Hippocampal formation (tissue), 2 donors: ENCODE measurements at regions not wholly inside any gene's neighbourhood (a gene's known extent, or its start where the extent isn't known, plus 50 kb on each side); places are given as distances from the start of the nearest gene placed in this dataset.
"Not testable (repeated sequence)": the region's sequence is repeated elsewhere in the genome, so short reads cannot be mapped to it uniquely, and the experiment has no call there.

Experiments
- DNase-seq, 2 donors: peaks; one replicate each; lab custom pipeline; 2025; lab: John Stamatoyannopoulos, UW

DNA sequence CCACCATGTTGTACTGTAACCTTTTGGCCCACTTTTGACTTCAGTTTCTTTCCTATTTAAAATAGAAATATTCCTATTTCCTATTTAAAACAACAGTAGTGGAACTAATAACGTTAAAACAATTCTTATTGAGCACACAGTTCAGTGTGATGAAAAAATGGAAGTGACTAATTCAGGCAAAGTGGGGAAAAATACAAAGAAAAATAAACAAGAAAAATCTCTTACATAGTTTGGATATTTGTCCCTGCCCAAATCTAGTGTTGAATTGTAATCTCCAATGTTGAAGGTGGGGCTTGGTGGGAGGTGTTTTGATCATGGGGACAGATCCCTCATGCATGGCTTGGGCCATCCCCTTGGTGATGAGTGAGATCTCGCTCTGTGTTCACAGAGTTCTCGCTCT, 198.1 kb upstream of the CPHXL start:
- DNase-seq, result no peak

DNA sequence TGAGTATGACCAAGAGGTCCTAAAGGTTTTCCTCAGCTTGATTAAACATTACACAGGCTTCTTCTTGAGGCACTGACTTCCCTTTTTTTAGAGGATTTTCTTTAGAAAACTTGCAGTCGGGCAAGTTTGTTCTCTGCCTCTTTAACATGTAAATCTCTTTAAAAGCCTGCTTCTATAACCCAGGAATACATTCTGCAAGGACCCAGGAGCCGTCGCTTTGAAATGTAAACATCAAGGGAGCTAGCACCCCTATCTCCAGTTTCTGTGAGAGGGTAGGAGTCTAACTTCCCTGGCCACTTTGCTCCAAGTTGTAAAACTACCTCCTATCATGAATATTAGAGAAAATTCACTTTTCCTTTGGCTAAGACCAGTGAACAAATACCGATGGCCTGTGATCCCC, 201.5 kb upstream of the CPHXL start:
- no peak for DNase-seq

DNA sequence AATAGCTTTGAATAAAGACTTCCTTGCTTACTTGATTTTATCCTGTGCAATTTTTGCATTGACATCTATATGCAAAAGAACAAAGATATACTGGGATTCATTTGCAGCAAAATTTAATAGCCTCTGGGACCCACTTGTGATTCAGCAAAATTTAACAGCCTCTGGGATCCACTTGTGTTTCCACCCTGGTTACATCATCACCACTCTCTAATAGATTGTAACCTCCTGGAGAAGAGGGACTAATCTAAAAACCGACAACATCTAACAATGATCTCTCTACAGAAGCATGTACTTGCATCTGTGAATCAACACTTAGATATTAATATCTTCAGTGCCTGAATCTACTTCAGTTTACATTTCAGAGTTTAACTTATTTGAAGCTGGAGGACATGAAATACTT, 202.0 kb upstream of the CPHXL start:
- DNase-seq, result no peak

DNA sequence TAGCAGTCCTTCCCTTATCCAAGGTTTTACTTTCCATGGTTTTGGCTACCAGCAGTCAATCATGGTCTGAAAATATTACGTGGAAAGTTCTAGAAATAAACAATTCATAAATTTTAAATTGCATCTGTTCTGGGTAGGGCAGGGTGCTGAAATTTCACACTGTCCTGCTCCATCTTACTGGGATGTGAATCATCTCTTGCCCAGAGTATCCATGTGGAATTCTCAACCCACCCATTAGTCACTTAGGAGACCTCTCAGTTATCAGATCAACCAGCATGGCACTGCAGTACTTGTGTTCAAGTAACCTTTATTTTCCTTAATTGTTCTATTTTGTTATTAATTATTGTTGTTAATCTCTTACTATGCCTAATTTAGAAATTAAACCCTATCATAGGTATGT, 202.8 kb upstream of the CPHXL start:
- DNase-seq, result no peak

DNA sequence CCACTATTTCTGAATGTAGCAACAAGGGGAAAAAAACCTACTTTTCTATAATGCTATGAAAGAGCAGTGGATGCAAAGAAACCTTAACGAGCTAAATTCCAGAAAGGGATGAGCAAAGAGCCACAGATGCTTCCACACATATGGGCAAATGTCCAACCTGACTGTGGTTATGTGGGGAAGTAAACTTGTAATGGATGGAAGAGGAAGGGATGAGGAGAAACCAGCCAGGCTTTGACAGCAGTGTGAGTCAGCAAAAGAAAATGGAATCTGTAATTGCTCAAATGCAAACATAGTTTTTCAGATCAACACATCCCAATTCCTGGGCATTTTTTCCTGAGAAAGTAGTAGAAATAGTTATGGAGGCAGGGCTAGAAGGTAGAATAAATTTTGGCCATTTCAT, 204.8 kb upstream of the CPHXL start:
- no peak for DNase-seq

DNA sequence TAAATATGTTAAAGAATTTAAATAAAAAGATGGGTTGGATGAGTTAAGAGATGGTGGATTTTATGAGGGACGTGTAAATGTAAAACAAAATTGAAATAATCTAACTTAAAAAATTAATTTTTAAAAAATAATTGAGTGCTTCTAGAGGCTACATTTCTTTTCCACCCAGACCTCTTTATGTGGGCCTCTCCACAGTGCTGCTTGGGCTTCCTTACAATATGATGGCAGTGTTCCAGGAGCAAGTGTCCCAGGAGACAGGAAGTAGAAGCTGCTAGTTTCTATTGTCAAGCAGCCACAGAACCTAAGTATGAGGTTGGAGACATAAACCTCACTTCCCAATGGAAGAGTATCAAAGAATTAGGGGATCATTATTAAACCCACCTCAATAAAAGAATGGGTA, 205.7 kb upstream of the CPHXL start:
- no peak for DNase-seq

DNA sequence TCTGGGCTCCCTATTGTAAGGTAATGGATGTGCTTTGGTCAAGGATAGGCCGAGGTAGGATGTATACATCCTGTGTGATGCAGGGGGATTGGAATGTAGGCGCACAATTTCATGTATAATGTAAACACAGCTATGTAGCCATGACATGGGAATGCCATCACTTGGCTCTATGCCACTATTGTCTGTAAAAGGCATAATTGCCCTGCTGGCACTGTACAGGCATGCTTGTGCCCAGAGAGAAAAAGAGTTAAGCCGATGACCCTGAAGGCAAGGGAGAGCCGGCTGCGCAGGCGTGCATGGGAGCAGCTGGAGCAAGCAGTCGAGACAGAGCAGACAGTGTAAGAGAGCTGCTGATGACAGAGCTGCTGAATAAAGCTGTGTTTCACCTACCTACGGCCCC, 212.5 kb upstream of the CPHXL start:
- no peak for DNase-seq

DNA sequence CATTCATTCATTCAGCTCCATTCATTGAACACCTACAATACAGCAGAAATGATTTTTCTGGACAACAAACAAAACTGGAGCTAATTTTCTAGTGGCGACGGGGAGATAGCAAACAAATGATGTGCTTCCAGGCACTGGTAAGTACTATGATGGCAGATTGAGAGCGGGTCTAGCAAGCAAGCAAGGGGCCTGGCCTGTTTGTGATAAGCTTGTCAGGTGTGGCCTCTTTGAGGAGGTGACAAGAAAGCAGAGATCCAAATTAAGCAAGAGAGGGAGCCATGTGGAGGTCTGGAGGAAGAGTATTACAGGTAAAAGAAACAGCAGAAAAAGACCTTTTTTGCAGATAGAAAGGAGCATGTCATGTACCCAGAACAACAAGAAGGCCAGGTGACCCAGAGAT, 216.1 kb upstream of the CPHXL start:
- no peak for DNase-seq

DNA sequence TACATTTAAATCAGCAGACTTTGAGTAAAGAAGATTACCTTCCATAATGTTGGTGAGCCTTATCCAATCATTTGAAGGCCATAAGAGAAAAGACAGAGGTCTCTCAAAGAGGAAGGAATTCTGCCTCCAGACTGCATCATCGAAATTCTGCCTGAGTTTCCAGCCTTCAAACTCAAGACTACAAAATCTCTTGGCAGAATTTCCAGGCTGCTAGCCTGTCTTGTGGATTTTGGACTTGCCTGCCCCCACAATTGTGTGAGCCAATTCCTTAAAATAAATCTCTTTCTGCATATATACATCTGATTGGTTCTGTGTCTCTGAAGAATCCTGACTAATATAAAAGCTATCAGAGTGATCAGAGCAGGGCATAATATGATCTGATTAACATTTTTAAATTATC, 216.6 kb upstream of the CPHXL start:
- DNase-seq, result no peak

DNA sequence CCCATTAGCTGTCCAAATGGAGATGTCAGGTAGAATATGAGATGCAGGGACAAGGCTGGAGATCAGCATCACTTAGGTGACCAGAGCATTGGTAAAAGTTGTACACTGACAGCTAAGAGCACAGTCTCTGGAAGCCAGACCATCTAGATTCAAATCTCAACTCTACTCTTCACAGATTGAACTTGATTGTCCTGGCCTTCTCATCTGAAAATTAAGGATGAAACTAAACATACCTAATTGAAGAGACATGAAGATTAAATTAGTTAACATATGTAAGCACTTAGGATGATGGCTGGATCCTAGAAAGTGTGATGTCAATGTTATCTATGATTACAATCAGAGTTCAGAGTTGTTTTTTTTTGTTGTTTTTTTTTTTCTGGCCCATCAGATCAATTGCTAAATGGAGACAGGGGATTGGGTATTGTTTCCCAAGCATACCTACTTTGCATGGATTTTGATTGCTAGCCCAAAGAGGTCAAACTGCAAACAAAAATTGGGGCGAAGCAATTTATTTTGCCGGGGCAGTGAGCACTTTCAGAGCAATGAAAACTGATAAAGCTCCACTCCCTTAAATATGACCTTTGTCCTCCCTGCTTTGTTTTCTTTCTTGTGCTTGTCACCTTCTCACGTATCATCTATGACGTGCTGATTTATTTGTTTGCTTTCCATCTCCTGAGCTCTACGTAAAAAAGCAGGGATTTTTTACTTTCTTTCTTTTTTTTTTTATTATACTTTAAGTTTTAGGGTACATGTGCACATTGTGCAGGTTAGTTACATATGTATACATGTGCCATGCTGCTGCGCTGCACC, 217.6 kb upstream of the CPHXL start:
- DNase-seq, result no peak

DNA sequence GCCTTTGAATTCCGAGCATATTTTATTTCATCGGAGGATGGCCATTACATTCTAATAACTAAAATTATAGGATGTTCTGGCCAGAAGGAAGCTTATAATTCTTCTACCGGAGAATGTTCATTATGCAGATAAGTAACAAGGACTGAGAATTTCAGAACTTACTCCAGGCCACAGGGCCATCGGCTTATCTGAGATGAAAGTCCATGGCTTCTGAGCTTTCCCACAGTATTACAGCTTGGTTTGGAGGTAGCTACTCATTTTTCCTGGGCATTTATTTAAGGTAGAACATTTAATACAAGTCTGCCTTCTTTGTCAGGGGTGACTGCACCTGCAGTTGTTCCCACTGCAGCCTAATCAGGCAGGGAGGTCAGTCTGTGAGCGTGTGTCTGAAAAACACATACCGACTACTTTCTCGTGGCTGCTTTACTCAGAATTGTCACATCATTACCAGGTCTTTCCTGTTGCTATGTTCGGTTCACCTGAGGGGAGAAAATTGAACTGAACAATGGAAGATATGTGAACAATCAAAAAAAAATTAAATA, 219.7 kb upstream of the CPHXL start:
- no peak for DNase-seq

DNA sequence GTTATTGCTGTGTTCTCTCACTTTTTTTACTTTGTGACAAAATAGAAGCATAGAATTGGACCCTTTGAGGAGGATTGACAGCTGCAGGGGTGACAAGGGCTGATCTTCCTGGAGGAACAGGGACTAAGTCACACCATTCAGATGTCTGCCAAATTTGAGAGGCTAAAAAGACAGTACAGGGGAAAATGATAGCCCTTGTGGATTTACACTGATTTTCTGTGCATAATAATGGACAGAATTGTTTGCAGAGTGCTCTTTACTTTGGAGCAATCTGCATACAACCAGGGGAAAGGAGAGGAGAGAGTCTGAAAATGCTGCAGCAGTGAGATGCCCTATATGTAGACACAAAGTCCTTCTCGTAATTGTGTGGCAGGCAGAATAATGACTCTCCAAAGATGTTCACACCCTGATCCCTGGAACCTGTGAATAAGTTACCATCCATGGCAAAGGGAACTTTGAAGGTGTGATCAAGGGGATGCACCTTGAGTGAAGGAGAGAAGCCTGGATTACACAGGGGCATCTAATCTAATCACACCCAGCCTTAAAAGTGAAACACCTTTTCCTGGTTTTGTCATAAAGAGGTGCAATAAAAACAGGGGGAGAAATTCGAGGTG, 221.4 kb upstream of the CPHXL start:
- no peak for DNase-seq

DNA sequence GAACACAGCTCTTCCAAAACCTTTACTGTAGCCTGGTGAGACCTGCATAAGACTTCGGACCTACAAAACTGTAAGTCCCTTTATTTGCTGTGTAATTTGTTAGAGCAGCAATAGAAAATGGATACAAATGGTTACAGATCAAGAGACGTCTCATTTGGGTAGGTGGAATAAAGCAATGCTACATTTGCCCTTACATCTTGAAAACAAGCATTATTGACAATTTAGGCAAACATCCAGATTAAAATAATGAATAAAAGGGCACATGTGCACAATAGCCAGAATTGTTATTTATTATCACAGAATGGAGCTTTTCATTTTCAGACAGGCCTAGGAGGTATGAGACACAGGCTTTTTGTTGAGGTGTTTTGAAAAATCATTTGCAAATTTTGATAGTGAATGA, 222.2 kb upstream of the CPHXL start:
- peak in 1 of 2 donors; percentile 67 for DNase-seq

DNA sequence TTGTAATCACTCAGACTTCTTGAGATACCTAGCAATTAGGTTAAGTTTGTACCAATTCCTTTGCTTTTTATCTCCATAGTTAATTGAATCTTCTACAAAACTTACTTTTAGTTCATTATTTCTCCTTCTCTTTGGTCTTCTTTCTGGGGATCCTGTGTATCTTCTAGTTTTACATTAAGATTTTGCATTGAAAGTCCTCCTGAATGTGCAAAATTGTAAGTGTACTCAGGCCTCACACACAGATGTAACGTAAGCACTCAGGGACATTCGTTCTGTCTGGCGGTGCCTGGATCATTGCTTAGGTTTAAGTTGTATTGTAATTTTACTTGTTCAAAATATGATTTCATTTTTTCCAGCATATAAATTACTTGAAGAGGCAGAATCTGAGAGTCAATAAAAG, 222.6 kb upstream of the CPHXL start:
- no peak for DNase-seq

DNA sequence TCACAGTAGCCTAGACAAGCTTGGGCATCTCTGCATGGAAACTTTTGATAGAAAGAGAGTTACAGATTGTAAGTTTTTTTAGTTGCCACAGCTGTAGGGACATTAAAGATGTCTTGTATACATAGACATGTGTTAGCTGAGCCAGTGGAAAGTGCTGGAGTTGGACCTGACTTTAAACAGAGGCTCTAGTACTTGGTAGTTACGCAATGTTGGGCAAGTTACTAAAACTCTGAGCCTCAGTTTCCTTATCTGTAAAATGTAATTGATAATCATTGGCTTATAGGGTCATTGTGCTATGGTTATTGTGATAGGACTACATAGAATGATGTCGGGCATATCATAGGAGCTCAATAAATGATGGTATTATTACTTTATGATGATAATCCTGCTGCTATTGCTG, 225.8 kb upstream of the CPHXL start:
- DNase-seq, result no peak

DNA sequence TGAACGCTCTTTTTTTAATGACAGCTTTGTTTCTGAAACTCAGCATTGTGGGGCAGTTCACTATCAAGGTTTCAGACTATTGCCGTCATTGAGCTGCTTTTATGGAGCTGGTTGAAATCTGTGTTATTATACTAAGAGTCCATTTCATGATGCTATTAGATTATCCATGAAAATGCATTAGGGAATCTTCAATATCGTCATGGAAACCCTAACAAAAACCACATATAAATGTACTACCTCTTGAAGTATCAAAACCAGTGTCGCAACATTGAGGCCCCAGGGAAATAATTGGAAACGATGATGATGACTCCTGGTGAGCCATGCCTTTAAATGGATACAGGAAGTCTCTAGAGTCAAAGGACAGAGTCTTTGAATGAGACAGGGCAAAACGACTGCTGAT, 231.6 kb upstream of the CPHXL start:
- DNase-seq, result no peak

DNA sequence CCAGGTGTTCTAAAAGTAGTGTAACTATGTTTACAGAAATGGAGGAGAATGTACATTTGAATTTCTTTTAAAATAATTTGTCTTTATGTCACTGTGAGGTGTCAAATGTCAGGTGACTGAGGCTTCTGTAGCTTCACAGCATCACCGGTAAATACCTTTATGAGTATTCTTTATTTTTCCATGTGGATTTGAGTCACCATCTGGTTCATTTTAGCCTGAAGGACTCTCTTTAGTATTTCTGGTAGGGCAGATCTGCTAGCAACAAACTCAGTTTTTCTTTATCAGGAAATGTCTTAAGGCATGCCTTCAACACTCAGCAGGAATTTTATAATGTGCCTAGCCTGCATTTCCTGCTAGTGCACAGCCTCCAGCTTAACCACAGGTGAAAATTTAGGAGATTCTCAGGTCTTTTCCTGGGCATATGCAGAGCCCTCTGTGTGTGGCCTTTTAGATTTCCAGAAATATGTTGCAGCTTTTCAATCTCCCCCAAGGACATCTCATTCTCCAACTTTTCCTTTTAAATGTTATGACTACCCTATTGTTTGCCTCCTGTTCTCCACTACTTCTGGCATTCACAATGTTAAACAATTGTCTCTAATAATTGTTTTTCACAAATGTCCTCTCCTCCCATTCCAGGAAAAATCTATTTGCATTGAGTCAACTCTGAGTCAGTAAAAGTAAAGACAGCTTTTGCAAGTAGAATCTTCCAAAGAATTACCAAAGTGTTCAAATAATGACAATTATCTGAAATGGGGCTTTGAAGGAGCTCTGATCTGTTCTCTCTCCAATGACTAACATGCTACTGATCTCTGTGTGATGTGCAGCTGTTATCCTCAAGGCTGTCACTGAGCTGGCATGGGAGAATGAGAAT, 239.4 kb upstream of the CPHXL start:
- peak in 1 of 2 donors; percentile 52 for DNase-seq

DNA sequence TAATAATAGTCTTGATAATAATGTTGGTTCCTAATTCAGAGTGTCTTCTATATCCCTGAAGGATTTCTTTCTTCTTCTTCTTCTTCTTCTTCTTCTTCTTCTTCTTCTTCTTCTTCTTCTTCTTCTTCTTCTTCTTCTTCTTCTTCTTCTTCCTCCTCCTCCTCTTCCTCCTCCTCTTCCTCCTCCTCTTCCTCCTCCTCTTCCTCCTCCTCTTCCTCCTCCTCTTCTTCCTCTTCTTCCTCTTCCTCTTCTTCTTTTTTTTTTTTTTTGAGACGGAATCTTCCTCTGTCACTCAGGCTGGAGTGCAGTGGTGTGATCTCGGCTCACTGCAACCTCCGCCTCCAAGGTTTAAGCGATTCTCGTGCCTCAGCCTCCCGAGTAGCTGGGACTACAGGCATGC, 242.8 kb upstream of the CPHXL start:
- not testable (repeated sequence) for DNase-seq

DNA sequence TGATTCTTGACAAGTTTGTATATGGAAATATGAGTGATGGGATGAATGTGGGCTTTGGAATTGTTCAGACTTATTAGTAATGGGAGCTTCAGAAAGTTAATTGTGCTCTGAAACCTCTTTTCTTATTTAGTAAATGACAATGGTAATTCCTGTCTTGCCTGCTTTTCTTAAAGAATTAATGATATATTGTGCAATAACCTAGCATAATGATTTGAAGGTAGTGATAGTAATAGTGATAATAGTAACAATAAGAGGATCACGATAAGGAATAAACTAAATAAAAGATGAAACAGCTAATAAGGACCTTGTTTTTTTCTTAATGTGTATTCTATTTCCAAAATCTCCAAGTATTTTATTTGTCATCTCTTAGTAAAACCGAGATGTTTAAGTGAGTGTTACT, 245.0 kb upstream of the CPHXL start:
- no peak for DNase-seq

DNA sequence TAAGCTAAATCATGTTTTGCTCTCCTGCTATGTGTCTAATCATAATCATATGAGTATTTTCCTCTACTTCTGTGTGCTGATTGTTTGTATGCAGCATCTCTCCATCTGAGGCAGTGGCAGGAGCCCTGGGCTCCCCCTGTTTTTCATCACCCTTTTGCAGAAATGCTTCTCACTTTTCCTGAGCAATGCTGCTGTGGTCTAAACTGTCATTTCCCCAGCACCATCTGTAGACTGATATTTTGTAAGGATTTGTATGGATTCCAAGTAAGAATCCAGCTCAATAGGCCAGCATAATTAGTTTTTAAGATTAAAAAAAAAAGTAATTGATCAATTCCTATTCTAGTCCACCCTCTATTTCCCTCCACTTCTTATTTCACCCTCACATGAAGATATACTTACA, 257.0 kb upstream of the CPHXL start:
- DNase-seq, result no peak

DNA sequence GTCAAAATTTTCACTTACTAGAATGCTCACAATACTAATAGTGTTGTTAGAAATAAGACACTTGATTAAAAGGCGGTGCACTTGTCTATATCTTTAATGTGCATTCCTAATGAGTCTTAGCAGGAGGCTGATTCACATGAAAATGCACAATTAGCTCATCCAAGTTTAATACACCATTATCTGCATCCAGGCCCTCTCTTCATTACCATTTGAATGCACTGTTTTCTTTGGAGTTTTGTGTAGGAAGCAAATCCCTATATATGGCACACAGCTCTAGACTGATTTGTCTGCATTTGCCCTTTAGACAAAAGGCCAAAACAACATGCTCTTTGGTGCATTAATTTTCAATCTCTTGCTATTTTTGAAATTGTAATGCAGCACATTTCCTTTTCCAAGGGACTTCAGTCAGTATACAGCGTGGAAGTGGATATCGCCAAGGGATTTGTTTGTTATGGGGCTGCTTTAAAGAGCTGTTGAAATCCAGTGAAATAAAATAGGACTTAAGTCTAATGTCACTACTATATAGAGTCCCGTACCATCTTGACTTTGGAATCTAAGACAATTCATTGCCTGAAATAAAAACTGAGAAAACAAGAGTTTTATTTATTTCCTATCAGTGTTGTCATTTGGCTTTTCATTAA, 257.6 kb upstream of the CPHXL start:
- DNase-seq, result no peak

DNA sequence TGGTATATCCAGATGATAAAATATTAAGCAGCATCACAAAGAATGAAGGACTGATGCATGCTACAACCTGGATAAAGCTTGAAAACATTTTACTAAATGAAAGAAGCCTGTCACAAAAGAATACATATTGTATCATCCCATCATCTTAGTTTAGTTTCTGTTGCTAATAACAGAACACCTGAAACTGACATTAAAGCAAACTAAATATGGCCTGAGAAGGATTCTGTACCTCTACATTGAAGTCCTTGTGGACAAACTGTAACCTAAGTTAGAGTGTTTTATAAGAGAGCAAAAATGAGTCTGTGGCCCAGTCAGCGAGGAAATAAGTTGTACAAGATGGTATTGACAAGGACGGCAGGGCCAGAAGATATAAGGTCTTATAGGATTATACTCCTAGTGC, 261.0 kb upstream of the CPHXL start:
- no peak for DNase-seq
